OCI-M1 (cell line): ENCODE measurements at regions not wholly inside any gene's neighbourhood (a gene's known extent, or its start where the extent isn't known, plus 50 kb on each side); places are given as distances from the start of the nearest gene placed in this dataset.
"Not testable (repeated sequence)": the region's sequence is repeated elsewhere in the genome, so short reads cannot be mapped to it uniquely, and the experiment has no call there.

Source experiments
- DNase-seq: peaks from one replicate; lab custom pipeline; 2025; lab: John Stamatoyannopoulos, UW

GRCh38 chr10:30560326-30560725, 69.2 kb downstream of the LYZL2 start:
- DNase-seq = no peak

- no peak for DNase-seq
Measured at GRCh38 chr10:30559180-30559579, 70.4 kb downstream of the LYZL2 start.

DNA sequence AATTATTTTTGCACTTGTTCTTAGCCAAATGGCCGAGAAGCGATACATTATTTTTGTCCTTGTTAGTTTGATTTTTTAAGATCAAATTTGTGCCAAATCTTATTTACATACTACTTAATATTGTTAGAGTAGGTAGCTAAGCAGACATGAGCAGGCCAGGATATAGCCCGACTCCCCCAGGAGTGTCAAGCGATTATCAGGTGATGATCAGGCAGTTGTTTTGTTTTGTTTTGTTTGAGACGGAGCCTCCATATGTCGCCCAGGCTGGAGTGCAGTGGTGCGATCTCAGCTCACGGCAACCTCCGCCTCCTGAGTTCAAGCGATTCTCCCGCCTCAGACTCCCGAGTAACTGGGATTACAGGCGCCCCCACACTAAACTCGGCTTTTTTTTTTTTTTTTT, 71.1 kb downstream of the LYZL2 start:
- no peak for DNase-seq

DNA sequence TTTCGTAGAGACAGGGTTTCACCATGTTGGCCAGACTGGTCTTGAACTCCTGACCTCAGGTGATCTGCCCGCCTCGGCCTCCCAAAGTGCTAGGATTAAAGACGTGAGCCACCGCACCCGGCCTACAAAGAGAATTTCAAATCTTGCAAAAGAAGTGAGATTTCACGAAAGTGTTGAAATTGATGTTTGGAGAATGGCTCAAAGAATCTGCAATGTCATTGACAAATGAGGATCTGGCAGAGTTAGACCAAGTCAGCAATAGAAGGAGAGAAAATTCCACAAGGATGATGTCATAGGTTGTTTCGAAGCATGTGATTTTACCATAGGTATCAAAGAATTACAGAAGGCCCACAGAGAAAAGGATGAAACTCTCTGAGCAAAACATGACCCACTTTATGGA, 71.7 kb downstream of the LYZL2 start:
- DNase-seq = no peak

- DNase-seq = no peak
Measured at GRCh38 chr10:30556189-30556588, 73.4 kb downstream of the LYZL2 start.

- no peak for DNase-seq
Measured at GRCh38 chr10:30555465-30555864, 74.1 kb downstream of the LYZL2 start.

DNA sequence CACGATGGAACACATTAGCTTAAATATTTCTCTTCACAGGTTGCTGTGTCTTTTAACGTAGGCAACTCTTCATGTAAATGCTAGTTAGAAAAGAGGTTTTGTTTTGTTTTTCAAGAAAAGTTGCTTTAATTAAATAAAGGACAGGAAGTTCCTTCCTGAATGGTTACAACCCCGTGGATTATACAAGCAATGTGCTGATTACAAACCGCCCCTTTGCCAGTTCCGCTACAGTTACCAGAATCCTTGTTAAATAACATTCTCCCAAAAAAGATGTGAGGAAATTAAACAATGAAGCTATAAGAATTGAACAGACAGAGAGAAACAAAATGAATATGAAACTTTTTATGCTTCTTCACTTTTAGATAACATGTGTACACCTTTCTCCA, 75.1 kb downstream of the LYZL2 start:
- no peak for DNase-seq

DNA sequence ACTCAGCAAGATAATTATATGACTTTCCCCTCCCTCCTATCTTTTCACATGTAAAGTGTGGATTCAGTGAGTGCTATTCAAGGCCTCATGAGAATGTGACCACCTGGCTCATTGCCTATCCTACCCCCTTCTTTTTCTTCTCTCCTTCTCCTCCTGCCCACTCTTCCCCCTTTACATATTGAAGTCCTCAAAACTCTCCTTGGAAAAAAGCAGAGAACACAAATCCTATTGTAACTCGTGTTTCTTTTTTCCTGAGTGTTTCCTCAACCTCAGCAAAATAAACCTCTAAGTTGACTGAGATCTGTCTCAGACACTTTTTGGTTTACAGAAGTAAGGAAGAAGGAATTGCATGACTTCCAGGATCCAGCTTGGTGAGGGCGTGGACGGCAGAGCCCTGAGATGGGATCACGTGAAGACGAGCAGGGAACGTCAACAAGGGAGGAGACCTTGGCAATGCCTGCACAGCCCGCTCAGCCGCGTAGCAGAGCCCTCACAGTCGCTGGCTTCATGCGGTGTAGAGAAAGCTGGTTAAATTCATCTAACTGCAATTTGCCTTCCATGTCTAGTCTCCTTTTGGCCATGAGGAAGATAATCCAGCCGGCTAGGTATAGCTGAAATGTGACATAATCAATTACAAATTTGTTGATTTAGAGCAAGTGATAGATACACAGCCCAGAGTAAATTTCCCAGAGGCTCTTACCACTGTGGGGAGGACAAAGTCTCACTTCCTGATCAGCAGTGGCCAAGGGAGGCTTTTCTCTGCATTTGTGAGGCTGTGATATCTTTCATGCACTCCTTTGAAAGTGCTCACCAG, 75.7 kb downstream of the LYZL2 start:
- peak; percentile 59 for DNase-seq

DNA sequence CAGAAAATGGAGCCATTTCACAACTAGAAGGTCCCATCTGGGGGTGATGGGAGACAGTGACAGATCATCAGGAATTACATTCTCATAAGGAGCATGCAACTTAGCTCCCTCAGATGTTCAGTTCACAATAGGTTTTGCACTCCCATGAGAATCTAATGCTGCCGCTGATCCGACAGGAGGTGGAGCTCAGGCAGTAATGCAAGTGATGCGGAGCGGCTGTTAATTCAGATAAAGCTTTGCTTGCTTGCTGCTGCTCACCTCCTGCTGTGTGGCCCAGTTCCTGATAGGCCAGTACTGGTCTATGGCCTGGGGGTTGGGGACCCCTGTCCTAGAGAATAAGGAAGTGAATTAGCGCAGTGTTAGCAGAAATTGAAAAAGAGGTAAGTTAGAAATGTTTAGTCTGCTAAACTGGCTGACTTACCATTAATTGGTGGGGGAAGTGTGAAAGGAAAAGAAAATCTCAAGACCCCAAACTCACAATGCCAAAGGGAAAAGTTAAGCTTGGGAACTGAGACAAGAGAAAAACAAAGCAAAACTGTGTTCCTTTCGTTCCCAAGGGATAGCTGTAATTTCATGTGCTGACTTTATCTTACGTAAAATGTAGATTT, 76.4 kb downstream of the LYZL2 start:
- peak; percentile 95 for DNase-seq

GRCh38 chr10:30550967-30551815, 78.4 kb downstream of the LYZL2 start:
- DNase-seq = no peak

- DNase-seq = not testable (repeated sequence)
Measured at GRCh38 chr10:30549134-30549687, 80.3 kb downstream of the LYZL2 start.

GRCh38 chr10:30546511-30546910, 83.0 kb downstream of the LYZL2 start:
- DNase-seq = no peak

- no peak for DNase-seq
Measured at GRCh38 chr10:30542895-30543288, 86.7 kb downstream of the LYZL2 start.

GRCh38 chr10:30542001-30542894, 87.3 kb downstream of the LYZL2 start:
- no peak for DNase-seq

- DNase-seq = no peak
Measured at GRCh38 chr10:30540276-30540675, 89.3 kb downstream of the LYZL2 start.

DNA sequence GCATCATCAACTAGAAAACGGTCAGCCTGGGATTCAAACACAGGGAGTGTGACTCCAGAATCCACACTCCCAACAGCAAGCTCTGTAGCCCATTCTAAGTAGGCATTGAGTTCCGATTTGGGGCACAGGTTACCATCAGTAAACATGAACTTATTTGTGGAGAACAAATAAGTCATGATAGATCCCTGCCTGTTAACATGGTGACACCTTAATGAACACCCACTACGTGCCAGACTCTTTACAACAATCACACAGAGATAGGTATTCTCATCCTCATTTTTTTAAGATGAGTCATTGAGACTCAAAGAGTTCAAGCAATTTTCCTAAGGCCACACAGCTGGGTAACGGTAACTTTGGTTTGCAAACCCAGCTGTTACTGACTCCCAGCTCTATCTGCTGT, 91.5 kb downstream of the LYZL2 start:
- no peak for DNase-seq

DNA sequence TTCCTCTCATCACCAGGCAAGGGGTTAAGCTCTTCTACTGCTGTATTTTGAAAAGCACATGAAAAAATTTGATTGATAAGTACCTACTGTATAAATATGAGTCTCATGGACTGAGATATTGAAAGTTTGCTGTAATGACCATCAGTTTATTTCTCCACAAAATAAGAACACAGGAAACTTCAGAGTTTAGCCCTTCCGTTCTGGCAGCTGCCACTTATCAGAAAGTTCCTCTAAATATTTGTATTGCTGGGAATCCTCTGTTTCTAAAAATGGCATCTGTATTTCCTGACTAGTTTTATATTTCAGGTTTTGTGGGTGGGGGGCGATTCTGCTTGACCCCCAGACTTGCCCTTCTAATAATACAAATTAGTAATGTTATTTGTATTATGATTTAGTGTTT, 92.0 kb downstream of the LYZL2 start:
- no peak for DNase-seq

GRCh38 chr10:30537158-30537557, 92.4 kb downstream of the LYZL2 start:
- DNase-seq = not testable (repeated sequence)

DNA sequence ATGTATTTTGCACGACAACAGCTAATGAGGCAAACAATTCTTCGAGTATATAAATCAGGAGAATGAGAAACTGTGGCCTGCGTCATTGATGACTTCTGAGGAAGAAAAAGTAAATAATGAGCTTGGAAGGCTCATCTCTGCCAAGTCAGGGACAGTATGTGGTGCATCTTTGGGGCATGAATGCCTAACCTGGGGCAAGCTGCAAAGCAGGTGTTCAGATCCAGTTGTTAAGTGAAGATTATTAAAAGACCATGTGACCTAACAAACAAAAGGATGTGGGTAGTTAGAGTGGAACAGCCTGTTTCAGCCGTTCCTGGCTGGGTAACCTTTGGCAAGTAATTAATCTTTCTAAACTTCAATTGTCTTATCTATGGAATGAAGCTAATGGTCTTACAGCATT, 93.0 kb downstream of the LYZL2 start:
- no peak for DNase-seq

- no peak for DNase-seq
Measured at GRCh38 chr10:30535677-30536076, 93.9 kb downstream of the LYZL2 start.

GRCh38 chr10:30534465-30535144, 94.9 kb downstream of the LYZL2 start:
- DNase-seq = peak; percentile 88
